ENCODE measurements at regions not wholly inside any gene's neighbourhood (a gene's known extent, or its start where the extent isn't known, plus 50 kb on each side); places are given as distances from the start of the nearest gene placed in this dataset.

DNA sequence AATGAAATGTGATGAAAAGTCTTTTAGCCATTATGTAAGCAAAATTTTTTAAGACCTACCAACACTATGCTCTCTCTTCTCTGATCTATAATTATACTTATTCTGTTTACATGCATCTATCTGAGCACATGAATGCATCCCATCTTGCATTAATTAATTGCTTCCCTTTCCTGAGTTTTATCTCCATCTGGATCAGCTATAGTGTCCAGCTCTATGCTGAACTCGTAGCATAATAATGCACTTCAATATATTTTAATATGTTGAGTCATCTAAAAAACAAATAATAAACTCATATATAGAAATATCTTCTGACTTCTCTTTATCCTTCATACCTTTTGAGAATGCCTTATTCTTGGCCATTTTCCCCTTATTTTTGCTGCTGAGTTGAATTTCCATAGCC, 1097.8 kb downstream of the TTLL7 start:
- CTCF ChIA-PET = no interaction called here
- Histone ChIP-seq H3K9me3 (ENCODE audit: control insufficient read depth in 1 of 2, insufficient read depth in 1 of 2, low read length in 2 of 2) (no peaks in the 10 kb centered on the region), H3K36me3 (ENCODE audit: insufficient read depth, low read length) (no peaks in the 10 kb centered on the region), H3K27ac (ENCODE audit: low read depth in 1 of 2, low read length in 2 of 2) (no peak overlapping the region), H3K4me3 (ENCODE audit: low read length) (no peak overlapping the region), H3K27me3 (ENCODE audit: control insufficient read depth in 1 of 2, insufficient read depth in 2 of 2, low read length in 2 of 2) (no peaks in the 10 kb centered on the region), H3K4me1 (ENCODE audit: insufficient read depth, low read length) (no peaks in the 10 kb centered on the region)
- POLR2A ChIA-PET = no interaction called here
- no peak for ATAC-seq (ENCODE audit: poor library complexity)
- no peak overlapping the region for H3K4me3 Mint-ChIP-seq
- no peaks in the 10 kb centered on the region for H3K36me3 Mint-ChIP-seq (ENCODE audit: low read depth)
- intact Hi-C loops (cut with DNase I, micrococcal nuclease) = no loop called here
- no peak overlapping the region for H3K27ac Mint-ChIP-seq
- no peaks in the 10 kb centered on the region for H3K9me3 Mint-ChIP-seq
- no peaks in the 10 kb centered on the region for H3K4me1 Mint-ChIP-seq (ENCODE audit: low read depth)
- TF ChIP-seq, protein P1, sequence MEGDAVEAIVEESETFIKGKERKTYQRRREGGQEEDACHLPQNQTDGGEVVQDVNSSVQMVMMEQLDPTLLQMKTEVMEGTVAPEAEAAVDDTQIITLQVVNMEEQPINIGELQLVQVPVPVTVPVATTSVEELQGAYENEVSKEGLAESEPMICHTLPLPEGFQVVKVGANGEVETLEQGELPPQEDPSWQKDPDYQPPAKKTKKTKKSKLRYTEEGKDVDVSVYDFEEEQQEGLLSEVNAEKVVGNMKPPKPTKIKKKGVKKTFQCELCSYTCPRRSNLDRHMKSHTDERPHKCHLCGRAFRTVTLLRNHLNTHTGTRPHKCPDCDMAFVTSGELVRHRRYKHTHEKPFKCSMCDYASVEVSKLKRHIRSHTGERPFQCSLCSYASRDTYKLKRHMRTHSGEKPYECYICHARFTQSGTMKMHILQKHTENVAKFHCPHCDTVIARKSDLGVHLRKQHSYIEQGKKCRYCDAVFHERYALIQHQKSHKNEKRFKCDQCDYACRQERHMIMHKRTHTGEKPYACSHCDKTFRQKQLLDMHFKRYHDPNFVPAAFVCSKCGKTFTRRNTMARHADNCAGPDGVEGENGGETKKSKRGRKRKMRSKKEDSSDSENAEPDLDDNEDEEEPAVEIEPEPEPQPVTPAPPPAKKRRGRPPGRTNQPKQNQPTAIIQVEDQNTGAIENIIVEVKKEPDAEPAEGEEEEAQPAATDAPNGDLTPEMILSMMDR (IDR thresholded peaks at IDR 0.05) = no peak
- H3K27me3 Mint-ChIP-seq = no peaks in the 10 kb centered on the region
- DNase-seq = no peak

DNA sequence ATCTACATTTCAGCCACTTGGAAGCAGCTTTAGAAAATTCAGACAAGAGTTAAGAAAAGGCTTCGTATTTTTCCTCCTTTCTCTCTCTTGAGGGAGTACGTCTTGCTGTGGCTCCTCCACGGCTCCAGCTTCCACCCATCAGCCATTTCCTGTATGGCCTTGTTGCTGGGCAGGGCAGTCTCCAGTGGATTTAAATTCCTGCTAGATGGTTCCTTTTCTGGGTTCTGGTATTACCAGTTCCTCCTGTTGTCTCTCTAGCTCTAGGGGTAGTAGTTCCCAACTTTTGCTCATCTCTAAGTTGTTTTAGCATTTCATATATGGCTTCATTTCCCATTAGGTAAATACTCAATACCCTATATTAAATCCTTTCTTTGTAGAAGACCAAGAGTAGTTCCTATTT, 1098.3 kb downstream of the ADGRL2 start:
- no peak overlapping the region for H3K4me3 ChIP-seq (ENCODE audit: low read length)
- no peaks in the 10 kb centered on the region for H3K4me1 Mint-ChIP-seq (ENCODE audit: low read depth)
- TF ChIP-seq, protein P1 (IDR thresholded peaks at IDR 0.05) = no peak
- ATAC-seq (ENCODE audit: poor library complexity) (no peak), DNase-seq (no peak)
- H3K36me3 ChIP-seq (ENCODE audit: insufficient read depth, low read length) = no peaks in the 10 kb centered on the region
- no peaks in the 10 kb centered on the region for H3K27me3 ChIP-seq (ENCODE audit: control insufficient read depth in 1 of 2, insufficient read depth in 2 of 2, low read length in 2 of 2)
- no peaks in the 10 kb centered on the region for H3K27me3 Mint-ChIP-seq
- no peaks in the 10 kb centered on the region for H3K4me1 ChIP-seq (ENCODE audit: insufficient read depth, low read length)
- H3K36me3 Mint-ChIP-seq (ENCODE audit: low read depth) = no peaks in the 10 kb centered on the region
- no peak overlapping the region for H3K4me3 Mint-ChIP-seq
- H3K9me3 Mint-ChIP-seq = no peaks in the 10 kb centered on the region
- ChIA-PET POLR2A (no interaction called here), CTCF (no interaction called here)
- intact Hi-C loops (cut with DNase I, micrococcal nuclease) = no loop called here
- no peak overlapping the region for H3K27ac Mint-ChIP-seq
- H3K9me3 ChIP-seq (ENCODE audit: control insufficient read depth in 1 of 2, insufficient read depth in 1 of 2, low read length in 2 of 2) = no peaks in the 10 kb centered on the region
- H3K27ac ChIP-seq (ENCODE audit: low read depth in 1 of 2, low read length in 2 of 2) = no peak overlapping the region

DNA sequence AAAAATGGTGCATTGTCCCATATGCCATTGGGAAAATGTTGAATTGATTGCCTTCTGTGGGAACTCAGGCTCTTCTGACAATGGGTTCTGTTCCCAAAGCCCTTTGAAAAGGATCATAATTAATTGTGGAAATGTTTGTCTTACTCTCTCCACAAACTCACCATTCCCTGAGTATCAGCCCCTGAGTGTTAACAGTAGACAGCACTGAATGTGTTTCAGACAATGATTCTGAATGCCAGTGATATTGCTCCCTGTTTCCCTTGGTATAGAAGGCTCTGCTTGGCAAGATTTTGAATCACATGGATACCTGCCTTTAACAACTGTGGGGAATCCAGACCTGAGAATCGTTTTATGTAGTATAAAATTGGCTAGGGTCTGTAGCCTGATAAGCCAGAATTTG, 1096.8 kb downstream of the ADGRL2 start:
- Histone ChIP-seq H3K4me3 (ENCODE audit: low read length) (no peak overlapping the region), H3K9me3 (ENCODE audit: control insufficient read depth in 1 of 2, insufficient read depth in 1 of 2, low read length in 2 of 2) (no peaks in the 10 kb centered on the region), H3K36me3 (ENCODE audit: insufficient read depth, low read length) (no peaks in the 10 kb centered on the region), H3K27me3 (ENCODE audit: control insufficient read depth in 1 of 2, insufficient read depth in 2 of 2, low read length in 2 of 2) (no peaks in the 10 kb centered on the region), H3K4me1 (ENCODE audit: insufficient read depth, low read length) (no peaks in the 10 kb centered on the region), H3K27ac (ENCODE audit: low read depth in 1 of 2, low read length in 2 of 2) (no peak overlapping the region)
- Mint-ChIP-seq H3K36me3 (ENCODE audit: low read depth) (no peaks in the 10 kb centered on the region), H3K9me3 (no peaks in the 10 kb centered on the region), H3K4me3 (no peak overlapping the region), H3K4me1 (ENCODE audit: low read depth) (no peaks in the 10 kb centered on the region), H3K27ac (no peak overlapping the region), H3K27me3 (no peaks in the 10 kb centered on the region)
- no peak for DNase-seq
- POLR2A ChIA-PET = no interaction called here
- CTCF ChIA-PET = no interaction called here
- no peak for ATAC-seq (ENCODE audit: poor library complexity)
- intact Hi-C loops (cut with DNase I, micrococcal nuclease) = no loop called here
- TF ChIP-seq, protein P1 (IDR thresholded peaks at IDR 0.05) = no peak
